ENCODE measurements at regions not wholly inside any gene's neighbourhood (a gene's known extent, or its start where the extent isn't known, plus 50 kb on each side); places are given as distances from the start of the nearest gene placed in this dataset.
A peak's percentile ranks its signal among the peaks of the same experiment; 100 is the strongest.

GRCh38 chr1:188363943-188364342 is 1535.2 kb downstream of the PLA2G4A start:
- Histone ChIP-seq H3K4me3 (peak overlapping the region; percentile 28; the same call in 2 of the 3 replicates), H3K27ac (0 out of 6 replicates have a peak overlapping the region, but pooled peaks of 1 of the 2 experiments have one; percentile 41), H3K4me2 (peak overlapping the region; percentile 63), H3K9me3 (no peaks in the 10 kb centered on the region), H3K4me1 (peaks cover 7% of the 10 kb centered on the region; the same call in 1 of the 3 replicates)
- ChIA-PET POLR2A (no interaction called here), CTCF (no interaction called here)
- no peak for FAIRE-seq
- no peak for TF ChIP-seq FOSB (CRISPR knock-in tag; IDR thresholded peaks at IDR 0.05)
- TF ChIP-seq HOXA7 (CRISPR knock-in tag; IDR thresholded peaks at IDR 0.05) = no peak
- TF ChIP-seq BHLHE40 (IDR thresholded peaks at IDR 0.05; ENCODE audit: low read depth, low read length) = no peak
- TF ChIP-seq CBX8 (IDR thresholded peaks at IDR 0.05) = no peak
- TF ChIP-seq ZSCAN20 (CRISPR knock-in tag; IDR thresholded peaks at IDR 0.05) = no peak
- TF ChIP-seq KDM1A (IDR thresholded peaks at IDR 0.05; ENCODE audit: low read depth) = no peak
- no peak for TF ChIP-seq ELK1 (IDR thresholded peaks at IDR 0.05; ENCODE audit: low read depth, low read length)
- TF ChIP-seq RCOR1 (IDR thresholded peaks at IDR 0.05; ENCODE audit: low read depth, low read length) = no peak
- TF ChIP-seq POLR2AphosphoS2 (conservative IDR thresholded peaks at IDR 0.05; ENCODE audit: low read length) = no peak
- TF ChIP-seq SMC3 (IDR thresholded peaks at IDR 0.05) = no peak
- no peak for TF ChIP-seq JUN (IDR thresholded peaks at IDR 0.05)
- TF ChIP-seq, protein P1, sequence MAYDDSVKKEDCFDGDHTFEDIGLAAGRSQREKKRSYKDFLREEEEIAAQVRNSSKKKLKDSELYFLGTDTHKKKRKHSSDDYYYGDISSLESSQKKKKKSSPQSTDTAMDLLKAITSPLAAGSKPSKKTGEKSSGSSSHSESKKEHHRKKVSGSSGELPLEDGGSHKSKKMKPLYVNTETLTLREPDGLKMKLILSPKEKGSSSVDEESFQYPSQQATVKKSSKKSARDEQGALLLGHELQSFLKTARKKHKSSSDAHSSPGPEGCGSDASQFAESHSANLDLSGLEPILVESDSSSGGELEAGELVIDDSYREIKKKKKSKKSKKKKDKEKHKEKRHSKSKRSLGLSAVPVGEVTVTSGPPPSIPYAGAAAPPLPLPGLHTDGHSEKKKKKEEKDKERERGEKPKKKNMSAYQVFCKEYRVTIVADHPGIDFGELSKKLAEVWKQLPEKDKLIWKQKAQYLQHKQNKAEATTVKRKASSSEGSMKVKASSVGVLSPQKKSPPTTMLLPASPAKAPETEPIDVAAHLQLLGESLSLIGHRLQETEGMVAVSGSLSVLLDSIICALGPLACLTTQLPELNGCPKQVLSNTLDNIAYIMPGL (CRISPR knock-in tag; IDR thresholded peaks at IDR 0.05; ENCODE audit: borderline replicate concordance) = no peak
- no peak for TF ChIP-seq CEBPB (IDR thresholded peaks at IDR 0.05)
- no peak for TF ChIP-seq PHF8 (IDR thresholded peaks at IDR 0.05; ENCODE audit: borderline replicate concordance, low read depth)
- TF ChIP-seq ZC3H11A (IDR thresholded peaks at IDR 0.05) = no peak
- TF ChIP-seq TFCP2L1 (CRISPR knock-in tag; IDR thresholded peaks at IDR 0.05) = no peak
- no peak for TF ChIP-seq FOSL2 (IDR thresholded peaks at IDR 0.05)
- TF ChIP-seq FOSL2 (CRISPR knock-in tag; IDR thresholded peaks at IDR 0.05) = no peak
- TF ChIP-seq RFX5 (IDR thresholded peaks at IDR 0.05) = no peak
- no peak for TF ChIP-seq HDAC2 (IDR thresholded peaks at IDR 0.05)
- 49% methylated on average over 4 of the region's 4 CpGs for WGBS (ENCODE audit: missing lambda C conversion rate)
- peak; percentile 50 to 55; a peak in 2 of 6 replicates for ATAC-seq
- peak in 1 of 2 experiments; percentile 22 for DNase-seq (ENCODE audit: low read depth in 1 of 2, low spot score in 1 of 2)

DNA sequence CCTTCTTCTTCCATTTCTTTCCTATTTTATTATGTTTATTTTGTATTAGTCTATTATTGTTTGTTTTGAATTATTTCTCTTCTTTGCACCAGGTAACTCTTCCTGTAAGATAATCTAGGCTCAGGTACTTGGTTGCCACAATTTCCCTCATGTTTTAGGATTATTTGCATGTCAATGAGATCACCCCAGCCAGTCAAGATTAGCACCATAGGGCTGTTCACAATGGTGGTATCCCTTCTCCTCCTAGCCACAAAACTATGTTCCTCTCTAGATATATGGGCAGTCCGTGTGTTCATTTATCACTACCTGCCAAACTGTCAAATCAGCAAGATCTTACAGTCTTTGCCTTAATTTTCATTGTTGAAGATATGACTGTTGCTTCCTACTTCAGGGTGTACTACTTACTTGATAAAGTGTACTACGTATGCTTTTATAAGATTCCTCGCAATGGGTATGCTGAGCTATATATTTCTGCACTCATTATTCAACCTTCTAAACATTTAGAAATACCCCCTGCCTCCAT is 1536.2 kb downstream of the PLA2G4A start:
- H3K4me2 ChIP-seq = no peak overlapping the region
- no peak for ATAC-seq
- WGBS (ENCODE audit: missing lambda C conversion rate) = 77% methylated on average over 3 of the region's 3 CpGs
- H3K27ac ChIP-seq = no peak overlapping the region
- H3K9me3 ChIP-seq = no peaks in the 10 kb centered on the region
- ChIA-PET POLR2A (no interaction called here), CTCF (no interaction called here)
- FAIRE-seq = no peak
- H3K4me3 ChIP-seq = no peak overlapping the region
- H3K4me1 ChIP-seq = peaks cover 7% of the 10 kb centered on the region; the same call in 1 of the 3 replicates
- TF ChIP-seq CHD2 (IDR thresholded peaks at IDR 0.05; ENCODE audit: low read length, partially characterized antibody) (no peak), EHMT2 (IDR thresholded peaks at IDR 0.05; ENCODE audit: low read depth) (no peak), MAFK (IDR thresholded peaks at IDR 0.05; ENCODE audit: partially characterized antibody) (peak; percentile 78)
- TF ChIP-seq, protein P2, sequence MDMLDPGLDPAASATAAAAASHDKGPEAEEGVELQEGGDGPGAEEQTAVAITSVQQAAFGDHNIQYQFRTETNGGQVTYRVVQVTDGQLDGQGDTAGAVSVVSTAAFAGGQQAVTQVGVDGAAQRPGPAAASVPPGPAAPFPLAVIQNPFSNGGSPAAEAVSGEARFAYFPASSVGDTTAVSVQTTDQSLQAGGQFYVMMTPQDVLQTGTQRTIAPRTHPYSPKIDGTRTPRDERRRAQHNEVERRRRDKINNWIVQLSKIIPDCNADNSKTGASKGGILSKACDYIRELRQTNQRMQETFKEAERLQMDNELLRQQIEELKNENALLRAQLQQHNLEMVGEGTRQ (IDR thresholded peaks at IDR 0.05) = no peak
- no peak for DNase-seq (ENCODE audit: low read depth in 1 of 2, low spot score in 1 of 2)

Data from A549 (cell line).